ENCODE measurements at regions not wholly inside any gene's neighbourhood (a gene's known extent, or its start where the extent isn't known, plus 50 kb on each side); places are given as distances from the start of the nearest gene placed in this dataset.

- Mint-ChIP-seq H3K36me3 (ENCODE audit: low read depth) (no peaks in the 10 kb centered on the region), H3K27me3 (ENCODE audit: low read depth, poor library complexity) (no peaks in the 10 kb centered on the region), H3K4me3 (no peak overlapping the region), H3K9me3 (no peaks in the 10 kb centered on the region), H3K4me1 (no peaks in the 10 kb centered on the region), H3K27ac (no peak overlapping the region)
- DNase-seq, result no peak
- TF ChIP-seq CTCF (IDR thresholded peaks at IDR 0.05), result no peak
These were observed 978.3 kb downstream of the PCDH18 start for GRCh38 chr4:136554033-136554432.

- Mint-ChIP-seq H3K9me3 (no peaks in the 10 kb centered on the region), H3K36me3 (ENCODE audit: low read depth) (no peaks in the 10 kb centered on the region), H3K27me3 (ENCODE audit: low read depth, poor library complexity) (no peaks in the 10 kb centered on the region), H3K4me1 (no peaks in the 10 kb centered on the region), H3K27ac (no peak overlapping the region), H3K4me3 (no peak overlapping the region)
- DNase-seq, result no peak
- no peak for TF ChIP-seq CTCF (IDR thresholded peaks at IDR 0.05)
These were observed 980.5 kb downstream of the PCDH18 start for GRCh38 chr4:136551753-136552152.

GRCh38 chr4:136540747-136541146 is 991.5 kb downstream of the PCDH18 start:
- no peak for DNase-seq
- TF ChIP-seq CTCF (IDR thresholded peaks at IDR 0.05), result no peak
- Mint-ChIP-seq H3K9me3 (no peaks in the 10 kb centered on the region), H3K4me3 (no peak overlapping the region), H3K27ac (no peak overlapping the region), H3K36me3 (ENCODE audit: low read depth) (no peaks in the 10 kb centered on the region), H3K27me3 (ENCODE audit: low read depth, poor library complexity) (no peaks in the 10 kb centered on the region), H3K4me1 (no peaks in the 10 kb centered on the region)

GRCh38 chr4:136528131-136528530 is 1004.2 kb downstream of the PCDH18 start:
- Mint-ChIP-seq H3K4me1 (no peaks in the 10 kb centered on the region), H3K4me3 (no peak overlapping the region), H3K9me3 (no peaks in the 10 kb centered on the region), H3K36me3 (ENCODE audit: low read depth) (no peaks in the 10 kb centered on the region), H3K27ac (no peak overlapping the region), H3K27me3 (ENCODE audit: low read depth, poor library complexity) (peaks cover 3% of the 10 kb centered on the region)
- DNase-seq, result no peak
- TF ChIP-seq CTCF (IDR thresholded peaks at IDR 0.05), result no peak

GRCh38 chr4:136526517-136526916 is 1005.8 kb downstream of the PCDH18 start:
- no peaks in the 10 kb centered on the region for H3K9me3 Mint-ChIP-seq
- H3K27me3 Mint-ChIP-seq (ENCODE audit: low read depth, poor library complexity), result peaks cover 3% of the 10 kb centered on the region
- H3K4me3 Mint-ChIP-seq, result no peak overlapping the region
- no peak for TF ChIP-seq CTCF (IDR thresholded peaks at IDR 0.05)
- no peaks in the 10 kb centered on the region for H3K36me3 Mint-ChIP-seq (ENCODE audit: low read depth)
- DNase-seq, result no peak
- no peak overlapping the region for H3K27ac Mint-ChIP-seq
- no peaks in the 10 kb centered on the region for H3K4me1 Mint-ChIP-seq

- Mint-ChIP-seq H3K27me3 (ENCODE audit: low read depth, poor library complexity) (peaks cover 3% of the 10 kb centered on the region), H3K4me3 (no peak overlapping the region), H3K36me3 (ENCODE audit: low read depth) (no peaks in the 10 kb centered on the region), H3K4me1 (no peaks in the 10 kb centered on the region), H3K9me3 (no peaks in the 10 kb centered on the region), H3K27ac (no peak overlapping the region)
- no peak for TF ChIP-seq CTCF (IDR thresholded peaks at IDR 0.05)
- no peak for DNase-seq
These were observed 1008.3 kb downstream of the PCDH18 start for GRCh38 chr4:136524039-136524438.

Measured in nephron progenitor cell (in vitro differentiated cells).